Middle frontal gyrus (tissue), 1 donor: ENCODE measurements at regions not wholly inside any gene's neighbourhood (a gene's known extent, or its start where the extent isn't known, plus 50 kb on each side); places are given as distances from the start of the nearest gene placed in this dataset.
A peak's percentile ranks its signal among the peaks of the same experiment; 100 is the strongest.

ENCODE experiments used
- DNase-seq: peaks from one replicate; pipeline ENCODE4 v3.0.0-alpha.2; 2015; ENCODE audit warnings: low spot score; ENCODE audit errors: extremely low spot score

DNA sequence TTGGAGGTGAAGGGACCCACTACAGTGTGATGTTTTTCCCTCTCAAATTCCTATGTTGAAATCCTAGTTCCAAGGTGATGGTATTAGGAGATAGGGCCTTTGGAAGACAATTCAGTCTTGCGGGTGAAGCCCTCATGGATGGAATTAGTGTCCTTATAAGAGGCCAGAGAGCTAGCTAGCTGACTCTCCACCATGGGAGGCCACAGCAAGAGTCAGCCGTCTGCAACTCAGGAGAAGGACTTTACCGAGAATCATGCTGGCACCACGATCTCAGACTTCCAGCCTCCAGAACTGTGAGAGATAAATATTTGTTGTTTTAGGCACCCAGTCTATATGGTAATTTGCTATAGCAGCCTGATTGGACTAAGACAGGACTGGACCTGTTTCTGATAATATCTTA, 461.4 kb downstream of the TSN start:
- no peak for DNase-seq

GRCh38 chr2:122218596-122218995, 463.1 kb downstream of the TSN start:
- DNase-seq, result no peak

DNA sequence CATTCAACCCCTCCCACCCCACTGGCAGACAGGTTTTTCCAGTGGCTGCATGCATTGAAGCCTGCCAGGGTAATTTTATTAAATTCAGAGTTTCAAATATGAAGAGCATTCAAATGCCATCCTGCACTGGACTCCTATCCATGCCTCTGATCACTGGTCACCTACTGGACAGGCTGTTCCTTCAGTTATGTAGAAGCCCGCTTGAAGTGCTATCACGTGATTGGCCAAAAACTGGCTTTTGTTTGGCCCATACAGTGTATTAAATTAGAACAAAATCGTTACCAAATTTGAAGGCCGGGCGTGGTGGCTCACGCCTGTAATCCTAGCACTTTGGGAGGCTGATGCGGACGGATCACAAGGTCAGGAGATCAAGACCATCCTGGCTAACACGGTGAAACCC, 464.1 kb downstream of the TSN start:
- no peak for DNase-seq

DNA sequence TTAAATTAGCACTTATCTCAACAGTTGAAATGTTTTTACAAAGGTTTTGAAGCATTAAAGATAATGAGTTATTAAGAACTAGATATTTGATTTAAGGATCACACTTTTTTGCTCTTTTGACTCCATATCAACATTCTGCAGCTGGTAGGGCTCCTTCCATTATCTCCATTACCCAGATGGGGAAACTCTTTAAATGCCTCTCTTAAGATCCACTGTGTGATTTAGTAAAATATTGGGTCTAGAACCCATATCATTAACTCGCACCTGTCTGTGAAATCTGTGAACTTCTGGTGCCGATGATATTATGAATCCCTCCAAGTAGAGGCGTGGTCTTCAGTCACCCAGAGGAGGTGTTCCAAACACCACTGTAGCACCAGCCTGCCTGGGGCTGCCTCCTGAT, 466.2 kb downstream of the TSN start:
- no peak for DNase-seq

DNA sequence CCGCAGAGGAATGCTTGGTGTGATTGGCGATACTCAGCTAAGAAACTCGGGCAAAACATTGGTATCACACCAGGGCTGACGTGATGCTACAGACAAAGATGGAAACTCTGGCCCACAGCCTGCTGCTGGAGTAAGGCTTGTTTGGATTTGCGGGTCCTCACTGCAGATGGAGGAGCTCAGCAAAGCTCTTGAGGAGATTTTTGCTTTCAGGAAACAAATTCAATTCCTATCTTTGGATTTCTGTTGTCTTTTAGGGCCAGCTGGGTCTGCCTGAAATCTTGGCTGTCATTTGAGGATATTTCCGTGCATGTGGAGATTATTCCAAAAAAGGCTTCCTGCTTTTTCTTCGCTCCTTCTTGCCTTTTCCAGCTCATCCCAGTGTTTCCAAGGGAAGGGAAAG, 475.8 kb downstream of the TSN start:
- peak; percentile 8 for DNase-seq

GRCh38 chr2:122233372-122233771, 477.9 kb downstream of the TSN start:
- no peak for DNase-seq

DNA sequence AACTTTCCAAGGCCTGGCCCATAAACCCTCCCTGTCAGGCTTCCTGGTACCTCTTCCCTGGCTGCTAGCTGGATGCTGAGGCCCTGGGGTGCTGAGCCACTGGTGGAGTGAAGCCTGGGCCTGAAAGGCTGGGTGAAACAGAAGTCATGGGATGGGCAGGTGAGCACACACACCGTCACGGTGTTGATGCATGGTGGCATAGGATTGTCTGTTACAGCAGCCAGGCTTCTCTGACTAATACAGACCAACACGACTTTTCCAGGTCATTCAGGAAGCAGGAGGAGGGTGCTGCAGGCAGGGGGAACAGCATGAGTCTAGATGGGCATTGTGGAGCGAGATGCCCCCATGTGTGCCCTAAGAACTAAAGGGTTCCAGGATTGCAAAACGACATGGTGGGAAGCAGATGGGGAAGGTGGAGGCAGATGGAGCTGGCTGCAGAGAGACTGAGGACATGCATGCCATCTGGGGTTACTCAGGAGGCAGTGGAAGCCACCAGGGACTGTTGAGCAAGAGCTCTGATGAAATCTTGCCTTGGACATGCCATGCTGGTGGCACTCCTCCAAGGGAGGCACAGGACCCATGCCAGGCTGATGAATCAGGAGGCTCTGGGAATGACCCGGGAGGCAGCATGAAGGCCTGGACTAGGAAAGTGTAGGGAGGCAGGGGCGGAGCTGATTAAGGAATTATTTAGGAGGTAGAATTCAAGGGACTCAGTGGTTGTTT, 480.9 kb downstream of the TSN start:
- DNase-seq, result no peak

- DNase-seq, result no peak
Measured at GRCh38 chr2:122236925-122237324, 481.5 kb downstream of the TSN start.

GRCh38 chr2:122237450-122237849, 482.0 kb downstream of the TSN start:
- no peak for DNase-seq

DNA sequence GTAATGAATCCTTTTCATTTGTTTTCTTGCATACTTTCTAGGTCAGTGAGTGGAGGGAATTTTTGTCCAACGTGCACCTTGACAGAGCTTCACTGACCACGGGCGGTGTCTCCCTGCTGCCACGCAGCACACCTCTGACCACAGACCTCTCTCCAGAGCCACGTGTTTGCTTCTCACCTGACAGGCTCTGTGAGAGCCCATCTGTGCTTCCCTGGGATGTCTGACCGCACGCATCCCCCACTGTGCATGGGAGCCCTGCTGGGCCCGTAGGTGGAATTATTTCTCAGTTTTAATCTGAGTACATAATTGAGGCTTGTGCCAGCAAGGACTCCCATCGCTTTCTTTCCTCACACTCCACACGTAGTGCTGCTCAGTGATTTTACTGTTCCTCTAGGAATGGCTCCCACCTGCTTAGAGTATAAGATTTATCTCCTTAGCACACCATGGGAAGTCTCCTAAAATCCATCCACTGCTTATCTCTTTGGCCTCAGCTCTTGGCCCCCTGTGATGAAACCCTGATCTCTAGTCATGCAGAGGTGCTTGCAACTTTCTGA, 482.6 kb downstream of the TSN start:
- no peak for DNase-seq

- DNase-seq, result no peak
Measured at GRCh38 chr2:122239440-122239839, 484.0 kb downstream of the TSN start.

- DNase-seq, result no peak
Measured at GRCh38 chr2:122244598-122245229, 489.3 kb downstream of the TSN start.

DNA sequence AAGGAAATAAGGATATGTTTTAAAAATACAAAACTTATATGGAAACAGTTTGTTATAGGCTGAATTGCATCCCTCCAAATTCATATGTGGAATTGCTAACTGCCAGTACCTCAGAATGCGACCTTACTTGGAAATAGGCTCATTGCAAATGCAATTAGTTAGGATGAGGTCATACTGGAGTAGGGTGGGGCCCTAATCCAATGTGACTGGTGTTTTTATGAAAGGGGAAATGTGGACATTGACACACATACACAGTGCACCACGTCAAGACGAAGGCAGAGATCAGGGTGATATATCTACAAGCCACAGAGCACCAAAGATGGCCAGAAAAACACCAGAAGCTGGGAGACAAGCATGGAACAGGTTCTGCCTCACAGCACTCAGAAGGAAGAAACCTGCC, 494.2 kb downstream of the TSN start:
- no peak for DNase-seq

DNA sequence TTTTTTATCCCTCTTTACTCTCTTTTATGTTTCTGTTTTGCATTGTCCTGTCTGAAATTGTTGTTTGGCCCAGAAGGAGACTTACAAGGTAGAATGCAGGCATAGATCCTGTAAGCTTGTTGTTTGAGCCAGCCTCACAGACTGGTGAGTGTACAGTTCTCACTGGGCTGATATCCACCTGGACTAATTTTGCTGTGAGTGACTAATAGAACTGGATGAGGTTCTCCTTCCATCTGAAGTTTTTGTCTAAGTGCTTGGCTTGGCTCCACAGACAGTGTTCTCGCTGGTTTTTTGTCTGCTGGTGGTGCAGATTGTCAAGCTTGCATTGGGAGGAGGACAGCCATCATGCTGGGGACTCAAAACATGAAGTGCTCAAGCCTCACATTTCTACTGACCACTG, 495.7 kb downstream of the TSN start:
- no peak for DNase-seq

GRCh38 chr2:122251566-122251965, 496.1 kb downstream of the TSN start:
- no peak for DNase-seq

DNA sequence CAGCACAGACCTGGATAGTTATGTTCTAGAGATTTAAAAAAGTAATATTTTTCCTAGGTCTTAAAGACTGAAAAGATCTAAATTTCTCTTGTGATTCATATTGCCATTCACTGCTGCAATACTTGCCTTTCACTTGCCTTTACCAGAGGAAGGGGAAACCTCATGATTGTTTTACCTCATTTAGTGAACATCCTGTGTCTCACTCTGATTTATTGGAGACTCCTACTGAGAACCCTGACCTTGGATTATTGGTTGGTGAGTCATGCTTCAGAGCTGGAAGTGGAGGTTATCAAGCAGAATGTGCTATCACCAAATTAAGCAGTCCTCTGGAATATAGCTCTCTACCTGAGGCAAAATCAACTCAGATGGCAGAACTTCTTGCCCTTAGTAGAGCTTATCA, 500.5 kb downstream of the TSN start:
- DNase-seq, result no peak

- no peak for DNase-seq
Measured at GRCh38 chr2:122261911-122262310, 506.5 kb downstream of the TSN start.

DNA sequence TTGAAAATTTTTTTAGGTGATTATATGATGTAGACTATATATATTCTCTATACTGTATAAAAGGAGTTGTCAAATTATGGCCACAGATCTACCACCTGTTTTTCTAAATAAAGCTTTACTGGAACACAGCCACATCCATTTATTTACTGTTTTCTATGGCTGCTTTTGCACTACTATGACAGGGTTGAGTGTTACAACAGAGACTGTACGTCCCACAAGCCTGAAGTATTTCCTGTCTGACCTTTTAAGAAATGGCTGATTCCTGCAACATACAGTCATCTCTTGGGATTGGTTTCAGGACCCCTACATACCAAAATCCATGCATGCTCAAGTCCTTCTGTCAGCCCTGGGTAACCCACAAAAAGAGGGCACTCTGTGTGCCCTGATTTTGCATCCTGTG, 508.3 kb downstream of the TSN start:
- DNase-seq, result no peak

- no peak for DNase-seq
Measured at GRCh38 chr2:122266636-122267035, 511.2 kb downstream of the TSN start.

DNA sequence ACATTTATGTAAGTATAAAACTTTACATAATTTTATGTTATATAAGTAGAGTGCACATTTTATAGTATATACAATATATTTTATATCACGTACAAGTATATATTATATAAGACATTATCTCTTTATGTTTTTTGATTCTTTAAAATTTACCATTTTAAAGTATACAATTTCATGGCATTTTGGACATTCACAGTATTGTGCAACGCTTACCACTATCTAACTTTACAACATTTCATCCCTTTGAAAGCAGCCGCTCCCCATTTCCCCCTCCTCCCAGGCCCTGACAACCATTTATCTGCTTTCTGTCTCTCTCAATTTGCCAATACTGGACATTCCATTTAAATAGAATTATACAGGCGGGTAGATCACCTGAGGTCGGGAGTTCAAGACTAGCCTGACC, 512.5 kb downstream of the TSN start:
- no peak for DNase-seq

- DNase-seq, result no peak
Measured at GRCh38 chr2:122273785-122274419, 518.5 kb downstream of the TSN start.

- no peak for DNase-seq
Measured at GRCh38 chr2:122277956-122278355, 522.5 kb downstream of the TSN start.

DNA sequence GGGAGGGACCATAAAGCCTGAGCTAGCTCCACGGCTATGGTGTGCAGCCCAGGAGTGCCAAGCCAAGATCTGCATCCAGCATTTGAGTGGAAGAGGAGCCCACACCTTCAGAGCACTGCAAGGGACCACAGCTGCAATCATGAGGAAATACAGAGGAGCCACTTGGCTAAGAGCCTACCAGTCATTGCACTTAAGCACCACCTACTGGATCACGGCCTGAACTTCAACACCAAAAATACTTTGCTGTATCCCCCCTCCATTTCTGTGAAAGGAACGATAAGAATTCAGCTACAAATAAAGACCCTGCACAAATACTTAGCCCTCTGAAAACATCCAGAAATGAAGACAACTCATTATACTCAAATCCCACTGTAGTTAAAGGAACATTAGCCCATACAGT, 545.3 kb downstream of the TSN start:
- no peak for DNase-seq
